ENCODE measurements at regions not wholly inside any gene's neighbourhood (a gene's known extent, or its start where the extent isn't known, plus 50 kb on each side); places are given as distances from the start of the nearest gene placed in this dataset.

GRCh38 chr5:117692606-117693005 is 1118.0 kb upstream of the SEMA6A start:
- TF ChIP-seq EZH2phosphoT487 (IDR thresholded peaks at IDR 0.05; ENCODE audit: low read length) (no peak), CTCF (IDR thresholded peaks at IDR 0.05; ENCODE audit: low read length) (no peak), EZH2 (optimal IDR thresholded peaks at IDR 0.05; ENCODE audit: low read depth, low read length) (no peak)
